ENCODE measurements at regions not wholly inside any gene's neighbourhood (a gene's known extent, or its start where the extent isn't known, plus 50 kb on each side); places are given as distances from the start of the nearest gene placed in this dataset.

DNA sequence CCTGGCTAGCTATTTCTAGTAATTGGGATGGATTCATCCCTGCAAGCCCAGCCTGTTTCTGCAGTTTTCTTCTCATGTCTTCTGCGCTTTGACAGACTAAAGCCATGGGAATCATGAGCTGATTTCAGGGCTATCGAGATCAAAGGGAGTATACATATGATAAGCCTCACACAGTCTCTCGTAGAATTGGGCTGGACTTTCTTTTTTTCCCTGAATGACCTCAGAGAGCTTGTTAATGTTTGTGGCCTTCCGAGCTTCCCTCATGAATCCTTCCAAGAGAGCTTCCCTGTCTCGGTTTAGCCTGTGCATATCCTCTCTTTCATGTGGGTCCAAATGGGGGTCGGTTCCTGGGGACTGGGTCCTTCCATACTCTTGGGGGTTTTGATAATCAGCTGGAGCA is 130.3 kb downstream of the ADRA2C start:
- no peak for TF ChIP-seq RAD21 (IDR thresholded peaks at IDR 0.05; ENCODE audit: low read depth)
- TF ChIP-seq CEBPB (IDR thresholded peaks at IDR 0.05): no peak
- TF ChIP-seq YY1 (IDR thresholded peaks at IDR 0.05; ENCODE audit: low read depth): no peak
- TF ChIP-seq, protein P1, sequence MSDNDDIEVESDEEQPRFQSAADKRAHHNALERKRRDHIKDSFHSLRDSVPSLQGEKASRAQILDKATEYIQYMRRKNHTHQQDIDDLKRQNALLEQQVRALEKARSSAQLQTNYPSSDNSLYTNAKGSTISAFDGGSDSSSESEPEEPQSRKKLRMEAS (IDR thresholded peaks at IDR 0.05): no peak
- no peak for TF ChIP-seq CREB1 (IDR thresholded peaks at IDR 0.05; ENCODE audit: low read depth)
- TF ChIP-seq ZBTB7A (IDR thresholded peaks at IDR 0.05; ENCODE audit: low read depth): no peak
- TF ChIP-seq, protein P2, sequence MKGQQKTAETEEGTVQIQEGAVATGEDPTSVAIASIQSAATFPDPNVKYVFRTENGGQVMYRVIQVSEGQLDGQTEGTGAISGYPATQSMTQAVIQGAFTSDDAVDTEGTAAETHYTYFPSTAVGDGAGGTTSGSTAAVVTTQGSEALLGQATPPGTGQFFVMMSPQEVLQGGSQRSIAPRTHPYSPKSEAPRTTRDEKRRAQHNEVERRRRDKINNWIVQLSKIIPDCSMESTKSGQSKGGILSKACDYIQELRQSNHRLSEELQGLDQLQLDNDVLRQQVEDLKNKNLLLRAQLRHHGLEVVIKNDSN (IDR thresholded peaks at IDR 0.05): no peak
- TF ChIP-seq, protein P3, sequence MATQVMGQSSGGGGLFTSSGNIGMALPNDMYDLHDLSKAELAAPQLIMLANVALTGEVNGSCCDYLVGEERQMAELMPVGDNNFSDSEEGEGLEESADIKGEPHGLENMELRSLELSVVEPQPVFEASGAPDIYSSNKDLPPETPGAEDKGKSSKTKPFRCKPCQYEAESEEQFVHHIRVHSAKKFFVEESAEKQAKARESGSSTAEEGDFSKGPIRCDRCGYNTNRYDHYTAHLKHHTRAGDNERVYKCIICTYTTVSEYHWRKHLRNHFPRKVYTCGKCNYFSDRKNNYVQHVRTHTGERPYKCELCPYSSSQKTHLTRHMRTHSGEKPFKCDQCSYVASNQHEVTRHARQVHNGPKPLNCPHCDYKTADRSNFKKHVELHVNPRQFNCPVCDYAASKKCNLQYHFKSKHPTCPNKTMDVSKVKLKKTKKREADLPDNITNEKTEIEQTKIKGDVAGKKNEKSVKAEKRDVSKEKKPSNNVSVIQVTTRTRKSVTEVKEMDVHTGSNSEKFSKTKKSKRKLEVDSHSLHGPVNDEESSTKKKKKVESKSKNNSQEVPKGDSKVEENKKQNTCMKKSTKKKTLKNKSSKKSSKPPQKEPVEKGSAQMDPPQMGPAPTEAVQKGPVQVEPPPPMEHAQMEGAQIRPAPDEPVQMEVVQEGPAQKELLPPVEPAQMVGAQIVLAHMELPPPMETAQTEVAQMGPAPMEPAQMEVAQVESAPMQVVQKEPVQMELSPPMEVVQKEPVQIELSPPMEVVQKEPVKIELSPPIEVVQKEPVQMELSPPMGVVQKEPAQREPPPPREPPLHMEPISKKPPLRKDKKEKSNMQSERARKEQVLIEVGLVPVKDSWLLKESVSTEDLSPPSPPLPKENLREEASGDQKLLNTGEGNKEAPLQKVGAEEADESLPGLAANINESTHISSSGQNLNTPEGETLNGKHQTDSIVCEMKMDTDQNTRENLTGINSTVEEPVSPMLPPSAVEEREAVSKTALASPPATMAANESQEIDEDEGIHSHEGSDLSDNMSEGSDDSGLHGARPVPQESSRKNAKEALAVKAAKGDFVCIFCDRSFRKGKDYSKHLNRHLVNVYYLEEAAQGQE (IDR thresholded peaks at IDR 0.05; ENCODE audit: low read depth): no peak
- no peak for TF ChIP-seq EGR1 (IDR thresholded peaks at IDR 0.05)
- no peak for TF ChIP-seq TAF1 (IDR thresholded peaks at IDR 0.05; ENCODE audit: low read depth)
- no peak for TF ChIP-seq EP300 (IDR thresholded peaks at IDR 0.05; ENCODE audit: borderline replicate concordance)
- no peak for TF ChIP-seq FOXM1 (IDR thresholded peaks at IDR 0.05; ENCODE audit: borderline replicate concordance, low read depth)
- TF ChIP-seq TEAD4 (IDR thresholded peaks at IDR 0.05): no peak
